Stimulated activated CD4-positive, alpha-beta T cell treated with anti-CD3 and anti-CD28 coated beads, Interleukin-12 subunit alpha, Interleukin-12 subunit beta, amount 100 ng/mL, for 4 hours (primary cell): ENCODE measurements at regions not wholly inside any gene's neighbourhood (a gene's known extent, or its start where the extent isn't known, plus 50 kb on each side); places are given as distances from the start of the nearest gene placed in this dataset.

Experiments used
- DNase-seq: peaks from one replicate; pipeline ENCODE4 v3.0.0-alpha.2; 2020

- DNase-seq = no peak
These were observed 633.2 kb upstream of the PKDCC start for GRCh38 chr2:41414486-41415230.

GRCh38 chr2:41417511-41417910 lies 630.3 kb upstream of the PKDCC start:
- DNase-seq = no peak

GRCh38 chr2:41420219-41420618 lies 627.6 kb upstream of the PKDCC start:
- DNase-seq = no peak

GRCh38 chr2:41420872-41421271 lies 626.9 kb upstream of the PKDCC start:
- DNase-seq = no peak

GRCh38 chr2:41431756-41432155 lies 616.1 kb upstream of the PKDCC start:
- no peak for DNase-seq

GRCh38 chr2:41432459-41432858 lies 615.4 kb upstream of the PKDCC start:
- DNase-seq = no peak

GRCh38 chr2:41434991-41435390 lies 612.8 kb upstream of the PKDCC start:
- DNase-seq = no peak

- no peak for DNase-seq
These were observed 605.9 kb upstream of the PKDCC start for GRCh38 chr2:41441958-41442357.

GRCh38 chr2:41445865-41446264 lies 602.0 kb upstream of the PKDCC start:
- DNase-seq = no peak

- DNase-seq = no peak
These were observed 601.6 kb upstream of the PKDCC start for GRCh38 chr2:41446266-41446665.

GRCh38 chr2:41448221-41448620 lies 599.6 kb upstream of the PKDCC start:
- no peak for DNase-seq

- no peak for DNase-seq
These were observed 590.8 kb upstream of the PKDCC start for GRCh38 chr2:41457026-41457425.

GRCh38 chr2:41460661-41461060 lies 587.2 kb upstream of the PKDCC start:
- no peak for DNase-seq

- DNase-seq = no peak
These were observed 583.4 kb upstream of the PKDCC start for GRCh38 chr2:41464395-41464794.

- DNase-seq = no peak
These were observed 571.9 kb upstream of the PKDCC start for GRCh38 chr2:41475959-41476358.

- DNase-seq = no peak
These were observed 565.2 kb upstream of the PKDCC start for GRCh38 chr2:41482659-41483058.

GRCh38 chr2:41483226-41483625 lies 564.6 kb upstream of the PKDCC start:
- DNase-seq = no peak

GRCh38 chr2:41483982-41484857 lies 563.6 kb upstream of the PKDCC start:
- no peak for DNase-seq

GRCh38 chr2:41484858-41485234 lies 563.0 kb upstream of the PKDCC start:
- DNase-seq = no peak

GRCh38 chr2:41486948-41487347 lies 560.9 kb upstream of the PKDCC start:
- DNase-seq = no peak

GRCh38 chr2:41488888-41489287 lies 558.9 kb upstream of the PKDCC start:
- no peak for DNase-seq

GRCh38 chr2:41489638-41490037 lies 558.2 kb upstream of the PKDCC start:
- no peak for DNase-seq

- DNase-seq = no peak
These were observed 552.8 kb upstream of the PKDCC start for GRCh38 chr2:41495050-41495449.

GRCh38 chr2:41496908-41497307 lies 550.9 kb upstream of the PKDCC start:
- DNase-seq = no peak
